Liver (tissue), 7 donors: ENCODE measurements at regions not wholly inside any gene's neighbourhood (a gene's known extent, or its start where the extent isn't known, plus 50 kb on each side); places are given as distances from the start of the nearest gene placed in this dataset.

Source experiments
- DNase-seq: peaks from one replicate; pipeline ENCODE4 v3.0.0-alpha.2; 2017; ENCODE audit warnings: low spot score
- H3K27ac ChIP-seq, 2 donors: one replicate each; pipeline ENCODE4 v1.7.0; 2013; ENCODE audit warnings: inconsistent platforms in 2 of 2, low read length in 2 of 2, control low read depth in 1 of 2, low read depth in 1 of 2, mild to moderate bottlenecking in 1 of 2
- H3K27me3 ChIP-seq, 4 donors: one replicate each; pipeline versions ENCODE4 v1.6.1 to v1.7.0; 2013; ENCODE audit warnings: low read length in 3 of 4, inconsistent platforms in 1 of 4, mild to moderate bottlenecking in 1 of 4, moderate library complexity in 1 of 4; ENCODE audit not compliant: control insufficient read depth in 4 of 4, insufficient read depth in 4 of 4
- H3K36me3 ChIP-seq, 4 donors: one replicate each; pipeline versions ENCODE4 v1.6.1 to v1.7.0; 2013; ENCODE audit warnings: low read length in 3 of 4, mild to moderate bottlenecking in 3 of 4, low read depth in 1 of 4, moderate library complexity in 1 of 4; ENCODE audit not compliant: control insufficient read depth in 4 of 4, insufficient read depth in 3 of 4
- H3K4me1 ChIP-seq, 4 donors: one replicate each; pipeline versions ENCODE4 v1.6.1 to v1.7.0; 2013; ENCODE audit warnings: low read length in 3 of 4, mild to moderate bottlenecking in 3 of 4, moderate library complexity in 1 of 4; ENCODE audit not compliant: control insufficient read depth in 4 of 4, insufficient read depth in 4 of 4
- H3K4me3 ChIP-seq, 3 donors: one replicate each; pipeline versions ENCODE4 v1.6.1 to v1.7.0; 2013; ENCODE audit warnings: low read length in 3 of 3, control low read depth in 1 of 3, low read depth in 1 of 3, mild to moderate bottlenecking in 1 of 3
- H3K9ac ChIP-seq, 2 donors: one replicate each; pipeline ENCODE4 v1.7.0; 2013; ENCODE audit warnings: low read length in 2 of 2, mild to moderate bottlenecking in 2 of 2, moderate library complexity in 2 of 2, control low read depth in 1 of 2, low read depth in 1 of 2
- H3K9me3 ChIP-seq, 4 donors: one replicate each; pipeline versions ENCODE4 v1.6.1 to v1.7.0; 2013; ENCODE audit warnings: low read length in 3 of 4; ENCODE audit not compliant: control insufficient read depth in 4 of 4
- CTCF ChIP-seq: fragments of 150-350 bp; IDR thresholded peaks from 2 replicates; pipeline ENCODE4 v1.5.1; 2017; ENCODE audit warnings: improper control_type of control experiment, low read depth, low read length; ENCODE audit not compliant: missing input control
- FOXA2 ChIP-seq: IDR thresholded peaks from 2 replicates; pipeline ENCODE4 v1.6.1; 2016; ENCODE audit warnings: antibody characterized with exemption
- HNF4A ChIP-seq, 2 donors: conservative IDR thresholded peaks; 2 replicates each; pipeline ENCODE4 v1.6.1; 2016; ENCODE audit warnings: antibody characterized with exemption in 2 of 2, mild to moderate bottlenecking in 2 of 2
- JUND ChIP-seq, 2 donors: IDR thresholded peaks; 2 replicates each; pipeline ENCODE4 v1.6.1; 2016; ENCODE audit warnings: antibody characterized with exemption in 2 of 2
- RAD21 ChIP-seq, 2 donors: IDR thresholded peaks; 2 replicates each; pipeline ENCODE4 v1.6.1; 2016; ENCODE audit warnings: antibody characterized with exemption in 2 of 2, mild to moderate bottlenecking in 2 of 2
- TAF1 ChIP-seq: conservative IDR thresholded peaks from 2 replicates; pipeline ENCODE4 v1.6.1; 2016; ENCODE audit warnings: antibody characterized with exemption, mild to moderate bottlenecking
- ZBTB33 ChIP-seq: IDR thresholded peaks from 2 replicates; pipeline ENCODE4 v1.6.1; 2016; ENCODE audit warnings: antibody characterized with exemption
- TF ChIP-seq, protein P1 (sequence below): IDR thresholded peaks from 2 replicates; pipeline ENCODE4 v1.6.1; 2016; ENCODE audit warnings: antibody characterized with exemption
- TF ChIP-seq, protein P2 (sequence below): IDR thresholded peaks from 2 replicates; pipeline ENCODE4 v1.6.1; 2016; ENCODE audit warnings: antibody characterized with exemption
- TF ChIP-seq, protein P3 (sequence below): IDR thresholded peaks from 2 replicates; pipeline ENCODE4 v1.6.1; 2016; ENCODE audit warnings: antibody characterized with exemption, mild to moderate bottlenecking
- donor health status: healthy.
- donor health status: healthy.
- donor health status: healthy.
- donor health status: healthy.

- TF ChIP-seq, protein P1, sequence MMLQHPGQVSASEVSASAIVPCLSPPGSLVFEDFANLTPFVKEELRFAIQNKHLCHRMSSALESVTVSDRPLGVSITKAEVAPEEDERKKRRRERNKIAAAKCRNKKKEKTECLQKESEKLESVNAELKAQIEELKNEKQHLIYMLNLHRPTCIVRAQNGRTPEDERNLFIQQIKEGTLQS: no peak
- TF ChIP-seq TAF1 (no peak), CTCF (no peak), RAD21 (IDR thresholded peaks at IDR 0.05) (no peak), ZBTB33 (no peak), JUND (IDR thresholded peaks at IDR 0.05) (no peak), HNF4A (conservative IDR thresholded peaks at IDR 0.05) (no peak), FOXA2 (no peak)
- TF ChIP-seq, protein P2, sequence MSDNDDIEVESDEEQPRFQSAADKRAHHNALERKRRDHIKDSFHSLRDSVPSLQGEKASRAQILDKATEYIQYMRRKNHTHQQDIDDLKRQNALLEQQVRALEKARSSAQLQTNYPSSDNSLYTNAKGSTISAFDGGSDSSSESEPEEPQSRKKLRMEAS: no peak
- TF ChIP-seq, protein P3, sequence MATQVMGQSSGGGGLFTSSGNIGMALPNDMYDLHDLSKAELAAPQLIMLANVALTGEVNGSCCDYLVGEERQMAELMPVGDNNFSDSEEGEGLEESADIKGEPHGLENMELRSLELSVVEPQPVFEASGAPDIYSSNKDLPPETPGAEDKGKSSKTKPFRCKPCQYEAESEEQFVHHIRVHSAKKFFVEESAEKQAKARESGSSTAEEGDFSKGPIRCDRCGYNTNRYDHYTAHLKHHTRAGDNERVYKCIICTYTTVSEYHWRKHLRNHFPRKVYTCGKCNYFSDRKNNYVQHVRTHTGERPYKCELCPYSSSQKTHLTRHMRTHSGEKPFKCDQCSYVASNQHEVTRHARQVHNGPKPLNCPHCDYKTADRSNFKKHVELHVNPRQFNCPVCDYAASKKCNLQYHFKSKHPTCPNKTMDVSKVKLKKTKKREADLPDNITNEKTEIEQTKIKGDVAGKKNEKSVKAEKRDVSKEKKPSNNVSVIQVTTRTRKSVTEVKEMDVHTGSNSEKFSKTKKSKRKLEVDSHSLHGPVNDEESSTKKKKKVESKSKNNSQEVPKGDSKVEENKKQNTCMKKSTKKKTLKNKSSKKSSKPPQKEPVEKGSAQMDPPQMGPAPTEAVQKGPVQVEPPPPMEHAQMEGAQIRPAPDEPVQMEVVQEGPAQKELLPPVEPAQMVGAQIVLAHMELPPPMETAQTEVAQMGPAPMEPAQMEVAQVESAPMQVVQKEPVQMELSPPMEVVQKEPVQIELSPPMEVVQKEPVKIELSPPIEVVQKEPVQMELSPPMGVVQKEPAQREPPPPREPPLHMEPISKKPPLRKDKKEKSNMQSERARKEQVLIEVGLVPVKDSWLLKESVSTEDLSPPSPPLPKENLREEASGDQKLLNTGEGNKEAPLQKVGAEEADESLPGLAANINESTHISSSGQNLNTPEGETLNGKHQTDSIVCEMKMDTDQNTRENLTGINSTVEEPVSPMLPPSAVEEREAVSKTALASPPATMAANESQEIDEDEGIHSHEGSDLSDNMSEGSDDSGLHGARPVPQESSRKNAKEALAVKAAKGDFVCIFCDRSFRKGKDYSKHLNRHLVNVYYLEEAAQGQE: no peak
- no peak for DNase-seq
- Histone ChIP-seq H3K9me3 (no peaks in the 10 kb centered on the region), H3K27me3 (no peaks in the 10 kb centered on the region), H3K36me3 (no peaks in the 10 kb centered on the region), H3K27ac (no peak overlapping the region), H3K4me3 (no peak overlapping the region), H3K4me1 (peaks cover 0 to 3% (median 0%) of the 10 kb centered on the region in 4 donors), H3K9ac (no peak overlapping the region)
Observed at GRCh38 chr1:97976801-97977200, 56.0 kb upstream of the DPYD start.
